Peyer's patch (tissue), 4 donors: ENCODE measurements at regions not wholly inside any gene's neighbourhood (a gene's known extent, or its start where the extent isn't known, plus 50 kb on each side); places are given as distances from the start of the nearest gene placed in this dataset.

Experiments used
- DNase-seq, 3 donors: peaks; one replicate each; pipeline ENCODE4 v3.0.0-alpha.2; 2017 to 2019
- H3K27ac ChIP-seq, 4 donors: fragments of 200-600 bp; sonication (generic); one replicate each; pipeline ENCODE4 v1.5.1; 2016 to 2019
- H3K27me3 ChIP-seq, 2 donors: fragments of 200-600 bp; sonication (generic); one replicate each; pipeline ENCODE4 v1.5.1; 2019
- H3K36me3 ChIP-seq, 3 donors: fragments of 200-600 bp; sonication (generic); one replicate each; pipeline ENCODE4 v1.5.1; 2016 to 2019
- H3K4me1 ChIP-seq, 4 donors: fragments of 200-600 bp; sonication (generic); one replicate each; pipeline ENCODE4 v1.5.1; 2016 to 2019
- H3K4me3 ChIP-seq, 4 donors: fragments of 200-600 bp; sonication (generic); 1 replicate in 3 of 4; 2 replicates in 1 of 4; pipeline ENCODE4 v1.5.1; 2016 to 2019; ENCODE audit warnings: mild to moderate bottlenecking in 1 of 4
- H3K9me3 ChIP-seq, 4 donors: fragments of 200-600 bp; sonication (generic); one replicate each; pipeline ENCODE4 v1.5.1; 2016 to 2019; ENCODE audit warnings: mild to moderate bottlenecking in 1 of 4
- CTCF ChIP-seq, 6 experiments: fragments of 450-650 bp in 4 of 6; fragments of 200-600 bp in 2 of 6; sonication (generic) in 1 of 6; IDR thresholded peaks; one replicate each; pipeline ENCODE4 v1.5.1; 2017 to 2019; ENCODE audit warnings: antibody characterized with exemption in 6 of 6, mild to moderate bottlenecking in 3 of 6, moderate library complexity in 1 of 6
- POLR2A ChIP-seq, 2 donors: fragments of 450-650 bp; IDR thresholded peaks; one replicate each; pipeline ENCODE4 v1.5.1; 2017; ENCODE audit warnings: antibody characterized with exemption in 2 of 2, mild to moderate bottlenecking in 2 of 2, moderate library complexity in 2 of 2

GRCh38 chr4:95758001-95758400 lies 81.9 kb upstream of the PDHA2 start:
- no peaks in the 10 kb centered on the region for H3K9me3 ChIP-seq
- no peak overlapping the region for H3K4me3 ChIP-seq
- no peak for DNase-seq
- TF ChIP-seq CTCF (IDR thresholded peaks at IDR 0.05) (no peak), POLR2A (IDR thresholded peaks at IDR 0.05) (no peak)
- no peak overlapping the region for H3K27ac ChIP-seq
- H3K36me3 ChIP-seq, result no peaks in the 10 kb centered on the region
- no peaks in the 10 kb centered on the region for H3K4me1 ChIP-seq
- no peaks in the 10 kb centered on the region for H3K27me3 ChIP-seq

- Histone ChIP-seq H3K9me3 (no peaks in the 10 kb centered on the region), H3K4me3 (no peak overlapping the region), H3K36me3 (no peaks in the 10 kb centered on the region), H3K4me1 (no peaks in the 10 kb centered on the region), H3K27ac (no peak overlapping the region), H3K27me3 (no peaks in the 10 kb centered on the region)
- DNase-seq, result no peak
- TF ChIP-seq CTCF (IDR thresholded peaks at IDR 0.05) (no peak), POLR2A (IDR thresholded peaks at IDR 0.05) (no peak)
Measured at GRCh38 chr4:95754667-95755066, 85.2 kb upstream of the PDHA2 start.

GRCh38 chr4:95749204-95749603 lies 90.7 kb upstream of the PDHA2 start:
- H3K9me3 ChIP-seq, result no peaks in the 10 kb centered on the region
- no peak for TF ChIP-seq CTCF (IDR thresholded peaks at IDR 0.05)
- TF ChIP-seq POLR2A (IDR thresholded peaks at IDR 0.05), result no peak
- H3K36me3 ChIP-seq, result no peaks in the 10 kb centered on the region
- no peak overlapping the region for H3K27ac ChIP-seq
- H3K4me3 ChIP-seq, result no peak overlapping the region
- no peaks in the 10 kb centered on the region for H3K4me1 ChIP-seq
- no peaks in the 10 kb centered on the region for H3K27me3 ChIP-seq
- DNase-seq, result no peak

GRCh38 chr4:95742872-95743271 lies 97.0 kb upstream of the PDHA2 start:
- Histone ChIP-seq H3K4me3 (no peak overlapping the region), H3K4me1 (no peaks in the 10 kb centered on the region), H3K27ac (no peak overlapping the region), H3K27me3 (no peaks in the 10 kb centered on the region), H3K36me3 (no peaks in the 10 kb centered on the region), H3K9me3 (no peaks in the 10 kb centered on the region)
- TF ChIP-seq CTCF (IDR thresholded peaks at IDR 0.05) (no peak), POLR2A (IDR thresholded peaks at IDR 0.05) (no peak)
- DNase-seq, result no peak

- DNase-seq, result no peak
- H3K36me3 ChIP-seq, result no peaks in the 10 kb centered on the region
- no peaks in the 10 kb centered on the region for H3K9me3 ChIP-seq
- H3K4me3 ChIP-seq, result no peak overlapping the region
- no peak overlapping the region for H3K27ac ChIP-seq
- H3K4me1 ChIP-seq, result no peaks in the 10 kb centered on the region
- no peaks in the 10 kb centered on the region for H3K27me3 ChIP-seq
- TF ChIP-seq POLR2A (IDR thresholded peaks at IDR 0.05), result no peak
- TF ChIP-seq CTCF (IDR thresholded peaks at IDR 0.05), result no peak
Measured at GRCh38 chr4:95742179-95742578, 97.7 kb upstream of the PDHA2 start.

GRCh38 chr4:95732061-95732460 lies 107.8 kb upstream of the PDHA2 start:
- Histone ChIP-seq H3K27me3 (no peaks in the 10 kb centered on the region), H3K4me1 (no peaks in the 10 kb centered on the region), H3K9me3 (no peaks in the 10 kb centered on the region), H3K4me3 (no peak overlapping the region), H3K27ac (no peak overlapping the region), H3K36me3 (no peaks in the 10 kb centered on the region)
- TF ChIP-seq CTCF (IDR thresholded peaks at IDR 0.05), result no peak
- TF ChIP-seq POLR2A (IDR thresholded peaks at IDR 0.05), result no peak
- DNase-seq, result no peak
